ENCODE measurements at regions not wholly inside any gene's neighbourhood (a gene's known extent, or its start where the extent isn't known, plus 50 kb on each side); places are given as distances from the start of the nearest gene placed in this dataset.

DNA sequence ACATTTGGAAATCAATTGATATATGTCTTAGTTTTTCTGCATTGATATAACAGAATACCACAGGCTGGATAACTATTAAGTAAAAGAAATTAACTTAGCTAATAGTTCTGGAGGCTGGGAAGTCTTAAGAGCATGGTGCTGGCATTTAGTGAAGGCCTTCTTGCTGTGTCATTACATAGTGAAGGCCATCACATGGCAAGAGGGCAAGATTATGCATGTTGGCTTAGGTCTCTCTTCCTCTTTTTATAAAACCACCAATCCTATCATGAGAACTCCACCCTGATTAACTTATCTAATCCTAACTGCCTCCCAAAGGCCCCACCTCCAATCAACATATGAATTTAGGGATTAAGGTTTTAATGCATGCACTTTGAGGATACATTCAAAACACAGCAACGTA, 225.5 kb upstream of the VRK2 start:
- no peak overlapping the region for H3K4me3 ChIP-seq (ENCODE audit: low read depth, low read length)
- TF ChIP-seq, protein P1, sequence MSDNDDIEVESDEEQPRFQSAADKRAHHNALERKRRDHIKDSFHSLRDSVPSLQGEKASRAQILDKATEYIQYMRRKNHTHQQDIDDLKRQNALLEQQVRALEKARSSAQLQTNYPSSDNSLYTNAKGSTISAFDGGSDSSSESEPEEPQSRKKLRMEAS (IDR thresholded peaks at IDR 0.05; ENCODE audit: low read depth, low read length), result no peak
- TF ChIP-seq MYC (IDR thresholded peaks at IDR 0.05; ENCODE audit: low read depth, low read length), result no peak
- TF ChIP-seq, protein P2, sequence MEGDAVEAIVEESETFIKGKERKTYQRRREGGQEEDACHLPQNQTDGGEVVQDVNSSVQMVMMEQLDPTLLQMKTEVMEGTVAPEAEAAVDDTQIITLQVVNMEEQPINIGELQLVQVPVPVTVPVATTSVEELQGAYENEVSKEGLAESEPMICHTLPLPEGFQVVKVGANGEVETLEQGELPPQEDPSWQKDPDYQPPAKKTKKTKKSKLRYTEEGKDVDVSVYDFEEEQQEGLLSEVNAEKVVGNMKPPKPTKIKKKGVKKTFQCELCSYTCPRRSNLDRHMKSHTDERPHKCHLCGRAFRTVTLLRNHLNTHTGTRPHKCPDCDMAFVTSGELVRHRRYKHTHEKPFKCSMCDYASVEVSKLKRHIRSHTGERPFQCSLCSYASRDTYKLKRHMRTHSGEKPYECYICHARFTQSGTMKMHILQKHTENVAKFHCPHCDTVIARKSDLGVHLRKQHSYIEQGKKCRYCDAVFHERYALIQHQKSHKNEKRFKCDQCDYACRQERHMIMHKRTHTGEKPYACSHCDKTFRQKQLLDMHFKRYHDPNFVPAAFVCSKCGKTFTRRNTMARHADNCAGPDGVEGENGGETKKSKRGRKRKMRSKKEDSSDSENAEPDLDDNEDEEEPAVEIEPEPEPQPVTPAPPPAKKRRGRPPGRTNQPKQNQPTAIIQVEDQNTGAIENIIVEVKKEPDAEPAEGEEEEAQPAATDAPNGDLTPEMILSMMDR (IDR thresholded peaks at IDR 0.05; ENCODE audit: low read depth, low read length), result no peak
- TF ChIP-seq POLR2A (IDR thresholded peaks at IDR 0.05; ENCODE audit: extremely low read depth, insufficient read length), result no peak
- peak; percentile 16 for DNase-seq (ENCODE audit: low read depth)

DNA sequence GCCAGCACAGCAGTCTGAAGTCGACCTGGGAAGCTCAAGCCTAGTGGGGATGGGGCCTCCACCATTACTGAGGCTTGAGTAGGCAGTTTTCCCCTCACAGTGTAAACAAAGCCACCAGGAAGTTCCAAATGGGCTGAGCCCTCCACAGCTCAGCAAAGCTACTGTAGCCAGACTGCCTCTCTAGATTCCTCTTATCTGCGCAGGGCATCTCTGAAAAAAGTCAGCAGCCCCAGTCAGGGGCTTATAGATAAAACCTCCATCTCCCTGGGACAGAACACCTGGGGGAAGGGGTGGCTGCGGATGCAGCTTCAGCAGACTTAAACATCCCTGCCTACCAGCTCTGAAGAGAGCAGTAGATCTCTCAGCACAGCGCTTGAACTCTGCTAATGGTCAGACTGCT, 218.4 kb upstream of the VRK2 start:
- H3K4me3 ChIP-seq (ENCODE audit: low read depth, low read length), result no peak overlapping the region
- no peak for DNase-seq (ENCODE audit: low read depth)
- TF ChIP-seq, protein P1 (IDR thresholded peaks at IDR 0.05; ENCODE audit: low read depth, low read length), result no peak
- TF ChIP-seq, protein P2 (IDR thresholded peaks at IDR 0.05; ENCODE audit: low read depth, low read length), result no peak
- TF ChIP-seq MYC (IDR thresholded peaks at IDR 0.05; ENCODE audit: low read depth, low read length), result no peak
- TF ChIP-seq POLR2A (IDR thresholded peaks at IDR 0.05; ENCODE audit: extremely low read depth, insufficient read length), result no peak

DNA sequence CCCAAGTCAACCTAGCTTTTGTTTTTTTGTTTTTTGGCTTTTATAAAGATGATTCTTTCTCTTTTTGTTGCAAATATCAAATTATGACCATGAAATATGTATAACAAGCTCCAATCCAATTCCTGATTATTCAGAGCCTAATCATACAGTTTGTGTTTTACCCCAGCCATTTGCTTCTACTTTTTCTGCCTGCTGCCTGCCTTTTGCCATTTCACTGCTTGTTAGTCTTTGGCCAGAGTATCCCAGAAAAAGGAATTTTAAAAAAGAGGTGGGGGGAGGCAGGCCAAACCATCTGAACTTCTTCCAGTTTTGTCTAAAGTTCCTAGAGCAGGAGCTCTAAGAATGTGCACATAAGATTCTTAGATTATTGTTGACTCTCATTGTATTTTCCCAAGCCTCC, 211.9 kb upstream of the VRK2 start:
- H3K4me3 ChIP-seq (ENCODE audit: low read depth, low read length), result no peak overlapping the region
- TF ChIP-seq, protein P1 (IDR thresholded peaks at IDR 0.05; ENCODE audit: low read depth, low read length), result no peak
- TF ChIP-seq, protein P2 (IDR thresholded peaks at IDR 0.05; ENCODE audit: low read depth, low read length), result no peak
- TF ChIP-seq POLR2A (IDR thresholded peaks at IDR 0.05; ENCODE audit: extremely low read depth, insufficient read length) (no peak), MYC (IDR thresholded peaks at IDR 0.05; ENCODE audit: low read depth, low read length) (no peak)
- no peak for DNase-seq (ENCODE audit: low read depth)

DNA sequence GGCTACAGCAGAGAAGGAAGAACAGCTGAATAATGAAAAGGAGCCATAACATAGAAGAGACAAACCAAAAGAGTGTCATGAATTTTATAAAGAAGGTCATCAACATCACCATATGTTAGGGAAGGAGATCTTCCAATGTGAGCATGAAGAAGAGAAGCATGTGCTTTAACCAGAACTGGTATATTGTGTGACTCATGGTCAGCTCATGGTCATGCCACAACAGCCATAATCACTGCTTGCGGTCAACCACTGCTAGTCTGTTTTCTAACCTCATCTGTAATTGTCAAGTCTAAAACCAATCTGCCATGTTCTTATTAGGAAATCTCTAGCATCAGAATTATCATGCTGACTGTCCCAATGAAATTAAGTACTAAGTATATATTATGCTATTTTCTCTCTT, 204.1 kb upstream of the VRK2 start:
- no peak overlapping the region for H3K4me3 ChIP-seq (ENCODE audit: low read depth, low read length)
- no peak for TF ChIP-seq MYC (IDR thresholded peaks at IDR 0.05; ENCODE audit: low read depth, low read length)
- TF ChIP-seq POLR2A (IDR thresholded peaks at IDR 0.05; ENCODE audit: extremely low read depth, insufficient read length), result no peak
- TF ChIP-seq, protein P1 (IDR thresholded peaks at IDR 0.05; ENCODE audit: low read depth, low read length), result peak; percentile 39
- DNase-seq (ENCODE audit: low read depth), result no peak

DNA sequence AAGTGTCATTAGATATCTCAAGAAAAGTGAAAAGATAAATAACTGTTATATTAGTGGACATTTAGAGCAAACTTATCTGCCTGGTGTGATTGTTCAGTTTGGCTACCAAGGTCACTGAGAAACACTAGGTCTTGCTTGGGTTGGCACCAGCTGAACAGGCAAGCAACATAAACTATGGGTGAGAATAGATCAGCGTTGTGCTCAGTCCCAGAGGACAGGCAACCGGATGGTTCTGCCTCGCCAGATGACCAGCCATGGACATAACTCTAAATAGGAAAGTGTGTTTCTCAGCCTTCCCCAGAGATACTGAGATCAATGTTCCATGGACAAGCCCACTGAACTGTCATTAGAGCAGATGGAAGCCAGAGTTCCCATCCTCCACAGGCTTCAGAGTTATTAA, 203.4 kb upstream of the VRK2 start:
- H3K4me3 ChIP-seq (ENCODE audit: low read depth, low read length), result no peak overlapping the region
- DNase-seq (ENCODE audit: low read depth), result no peak
- TF ChIP-seq POLR2A (IDR thresholded peaks at IDR 0.05; ENCODE audit: extremely low read depth, insufficient read length) (no peak), MYC (IDR thresholded peaks at IDR 0.05; ENCODE audit: low read depth, low read length) (no peak)
- TF ChIP-seq, protein P2 (IDR thresholded peaks at IDR 0.05; ENCODE audit: low read depth, low read length), result no peak
- TF ChIP-seq, protein P1 (IDR thresholded peaks at IDR 0.05; ENCODE audit: low read depth, low read length), result no peak

DNA sequence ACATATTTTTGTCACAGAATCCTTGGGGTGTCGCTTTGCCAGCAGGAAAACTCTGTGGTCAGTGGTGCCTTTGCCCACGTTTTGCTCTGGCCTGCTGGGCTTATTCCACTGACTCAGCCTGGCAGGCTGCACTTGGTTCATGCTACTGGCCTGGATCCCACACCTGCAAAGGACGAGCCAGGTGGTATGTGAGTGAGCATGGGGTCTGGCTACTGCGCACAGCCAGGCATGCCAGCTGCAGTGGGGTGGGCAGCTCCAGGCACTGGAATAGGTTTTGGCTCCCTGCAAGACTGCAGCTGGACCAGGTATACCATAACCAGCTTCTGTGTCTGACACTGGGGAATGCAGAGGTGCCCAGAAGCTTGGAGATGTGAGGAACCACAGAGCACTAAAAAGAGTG, 197.9 kb upstream of the VRK2 start:
- no peak for DNase-seq (ENCODE audit: low read depth)
- TF ChIP-seq, protein P1 (IDR thresholded peaks at IDR 0.05; ENCODE audit: low read depth, low read length), result no peak
- no peak for TF ChIP-seq POLR2A (IDR thresholded peaks at IDR 0.05; ENCODE audit: extremely low read depth, insufficient read length)
- TF ChIP-seq, protein P2 (IDR thresholded peaks at IDR 0.05; ENCODE audit: low read depth, low read length), result no peak
- H3K4me3 ChIP-seq (ENCODE audit: low read depth, low read length), result no peak overlapping the region

Data from NB4 (cell line).